Tibial nerve (tissue), 4 donors: ENCODE measurements at regions not wholly inside any gene's neighbourhood (a gene's known extent, or its start where the extent isn't known, plus 50 kb on each side); places are given as distances from the start of the nearest gene placed in this dataset.

Source experiments
- DNase-seq, 2 donors: peaks; one replicate each; pipeline ENCODE4 v3.0.0-alpha.2; 2019; ENCODE audit warnings: low spot score in 2 of 2
- H3K27ac ChIP-seq, 4 donors: fragments of 200-600 bp; sonication (generic) in 3 of 4; one replicate each; pipeline ENCODE4 v1.5.1; 2017 to 2019; ENCODE audit warnings: mild to moderate bottlenecking in 1 of 4
- H3K27me3 ChIP-seq, 2 donors: fragments of 200-600 bp; sonication (generic) in 1 of 2; one replicate each; pipeline versions ENCODE4 v1.5.1 to v1.6.0; 2017 to 2019
- H3K36me3 ChIP-seq, 3 donors: fragments of 200-600 bp; sonication (generic); one replicate each; pipeline ENCODE4 v1.5.1; 2018 to 2019
- H3K4me1 ChIP-seq, 4 donors: fragments of 200-600 bp; sonication (generic) in 3 of 4; one replicate each; pipeline ENCODE4 v1.5.1; 2017 to 2019
- H3K4me3 ChIP-seq, 4 donors: fragments of 200-600 bp; sonication (generic) in 3 of 4; one replicate each; pipeline ENCODE4 v1.5.1; 2017 to 2019; ENCODE audit warnings: mild to moderate bottlenecking in 1 of 4, moderate library complexity in 1 of 4
- H3K9me3 ChIP-seq, 4 donors: fragments of 200-600 bp; sonication (generic) in 3 of 4; one replicate each; pipeline ENCODE4 v1.5.1; 2017 to 2019
- CTCF ChIP-seq, 5 experiments: fragments of 200-600 bp in 3 of 5; fragments of 450-650 bp in 2 of 5; sonication (generic) in 3 of 5; IDR thresholded peaks; one replicate each; pipeline ENCODE4 v1.5.1; 2016 to 2019; ENCODE audit warnings: antibody characterized with exemption in 5 of 5, mild to moderate bottlenecking in 3 of 5, moderate library complexity in 2 of 5
- EP300 ChIP-seq, 2 donors: sonication (generic); formaldehyde crosslinking; IDR thresholded peaks; one replicate each; pipeline ENCODE4 v1.6.1; 2017; ENCODE audit warnings: antibody characterized with exemption in 2 of 2, mild to moderate bottlenecking in 1 of 2
- POLR2A ChIP-seq, 2 donors: fragments of 450-650 bp; IDR thresholded peaks; one replicate each; pipeline ENCODE4 v1.6.1; 2017; ENCODE audit warnings: antibody characterized with exemption in 2 of 2, mild to moderate bottlenecking in 2 of 2, moderate library complexity in 2 of 2
- WGBS, 2 donors: methylation state at CpG; one replicate each; pipeline ENCODE4 v1.1.5; 2018; 5-methylcytosine and 5-hydroxymethylcytosine counted together

GRCh38 chr2:155372969-155373368, 674.5 kb downstream of the KCNJ3 start:
- Histone ChIP-seq H3K9me3 (no peaks in the 10 kb centered on the region), H3K27ac (no peak overlapping the region), H3K27me3 (no peaks in the 10 kb centered on the region), H3K4me3 (no peak overlapping the region), H3K36me3 (no peaks in the 10 kb centered on the region), H3K4me1 (peaks cover 0 to 7% (median 0%) of the 10 kb centered on the region in 4 donors)
- no peak for DNase-seq
- TF ChIP-seq POLR2A (IDR thresholded peaks at IDR 0.05) (no peak), CTCF (IDR thresholded peaks at IDR 0.05) (peak in 4 of 5 experiments; percentile 23 to 42 (median 28)), EP300 (IDR thresholded peaks at IDR 0.05) (no peak)
- WGBS, 2 donors, result 6 to 12% methylated on average over 2 of the region's 2 CpGs

- no peak for DNase-seq
- Histone ChIP-seq H3K9me3 (no peaks in the 10 kb centered on the region), H3K27me3 (no peaks in the 10 kb centered on the region), H3K27ac (no peak overlapping the region), H3K4me1 (no peaks in the 10 kb centered on the region), H3K4me3 (no peak overlapping the region), H3K36me3 (no peaks in the 10 kb centered on the region)
- WGBS, 2 donors, result 57 to 70% methylated on average over 1 of the region's 1 CpG
- TF ChIP-seq CTCF (IDR thresholded peaks at IDR 0.05), result peak in 3 of 5 experiments; percentile 9 to 36 (median 33)
- TF ChIP-seq POLR2A (IDR thresholded peaks at IDR 0.05), result no peak
- no peak for TF ChIP-seq EP300 (IDR thresholded peaks at IDR 0.05)
These were observed 670.4 kb downstream of the KCNJ3 start for GRCh38 chr2:155368934-155369333.

GRCh38 chr2:155364766-155365165, 666.3 kb downstream of the KCNJ3 start:
- TF ChIP-seq EP300 (IDR thresholded peaks at IDR 0.05), result no peak
- TF ChIP-seq POLR2A (IDR thresholded peaks at IDR 0.05), result no peak
- TF ChIP-seq CTCF (IDR thresholded peaks at IDR 0.05), result no peak
- H3K9me3 ChIP-seq, result no peaks in the 10 kb centered on the region
- DNase-seq, result no peak
- H3K4me1 ChIP-seq, result no peaks in the 10 kb centered on the region
- H3K27ac ChIP-seq, result no peak overlapping the region
- H3K27me3 ChIP-seq, result no peaks in the 10 kb centered on the region
- WGBS, 2 donors, result 92 to 97% methylated on average over 3 of the region's 3 CpGs
- no peak overlapping the region for H3K4me3 ChIP-seq
- H3K36me3 ChIP-seq, result no peaks in the 10 kb centered on the region

- Histone ChIP-seq H3K36me3 (no peaks in the 10 kb centered on the region), H3K27ac (no peak overlapping the region), H3K9me3 (peaks cover 0 to 5% (median 0%) of the 10 kb centered on the region in 4 donors), H3K27me3 (no peaks in the 10 kb centered on the region), H3K4me3 (no peak overlapping the region), H3K4me1 (no peaks in the 10 kb centered on the region)
- TF ChIP-seq POLR2A (IDR thresholded peaks at IDR 0.05), result no peak
- no peak for TF ChIP-seq CTCF (IDR thresholded peaks at IDR 0.05)
- no peak for TF ChIP-seq EP300 (IDR thresholded peaks at IDR 0.05)
- WGBS, 2 donors, result 90 to 93% methylated on average over 8 of the region's 8 CpGs
- no peak for DNase-seq
These were observed 664.9 kb downstream of the KCNJ3 start for GRCh38 chr2:155363349-155363888.

GRCh38 chr2:155357172-155357571, 658.7 kb downstream of the KCNJ3 start:
- H3K36me3 ChIP-seq, result no peaks in the 10 kb centered on the region
- TF ChIP-seq CTCF (IDR thresholded peaks at IDR 0.05) (no peak), EP300 (IDR thresholded peaks at IDR 0.05) (no peak)
- no peak overlapping the region for H3K4me3 ChIP-seq
- no peaks in the 10 kb centered on the region for H3K27me3 ChIP-seq
- no peak for DNase-seq
- H3K9me3 ChIP-seq, result peaks cover 0 to 18% (median 0%) of the 10 kb centered on the region in 4 donors
- 86% methylated on average over 1 of the region's 1 CpG for WGBS, 2 donors
- H3K4me1 ChIP-seq, result no peaks in the 10 kb centered on the region
- no peak overlapping the region for H3K27ac ChIP-seq
